Kidney epithelial cell (primary cell): ENCODE measurements at regions not wholly inside any gene's neighbourhood (a gene's known extent, or its start where the extent isn't known, plus 50 kb on each side); places are given as distances from the start of the nearest gene placed in this dataset.
"Not testable (repeated sequence)": the region's sequence is repeated elsewhere in the genome, so short reads cannot be mapped to it uniquely, and the experiment has no call there.

Source experiments
- DNase-seq: peaks from one replicate; pipeline ENCODE4 v3.0.0-alpha.2; 2010; ENCODE audit warnings: low read depth
- H3K27me3 ChIP-seq: 2 replicates; pipeline ENCODE4 v1.6.0; 2011; ENCODE audit warnings: low read length; ENCODE audit not compliant: control insufficient read depth, insufficient read depth
- H3K36me3 ChIP-seq: 2 replicates; pipeline ENCODE4 v1.5.1; 2011; ENCODE audit warnings: low read length; ENCODE audit not compliant: control insufficient read depth, insufficient read depth
- H3K4me3 ChIP-seq: 2 replicates; pipeline ENCODE4 v1.5.1; 2011; ENCODE audit warnings: low read depth, mild to moderate bottlenecking, control low read depth, low read length
- TF ChIP-seq, protein P1 (sequence below): IDR thresholded peaks from 2 replicates; pipeline ENCODE4 v1.5.1; 2011; ENCODE audit warnings: mild to moderate bottlenecking, moderate library complexity, low read length, control low read depth, inconsistent platforms; ENCODE audit not compliant: insufficient read depth, poor library complexity, severe bottlenecking

DNA sequence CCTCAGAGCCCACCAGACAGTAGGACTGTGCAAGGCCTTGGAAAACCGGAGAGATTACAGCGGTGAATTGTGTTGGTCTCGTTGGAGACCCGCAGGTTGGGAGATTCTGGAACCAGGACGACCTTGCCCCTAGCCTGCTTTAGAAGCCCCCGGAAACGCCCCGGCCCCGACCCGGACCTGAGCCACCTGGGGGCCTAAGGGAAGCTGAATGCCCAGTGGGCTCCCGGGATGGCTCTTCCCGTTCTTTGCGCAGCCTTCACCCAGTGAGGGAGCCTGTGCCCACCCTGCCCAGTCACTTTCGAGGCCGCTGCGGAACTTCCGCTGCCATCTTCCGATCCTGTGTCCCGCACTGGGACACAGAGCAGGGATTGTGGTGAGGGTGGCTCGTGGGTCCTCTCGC, 254.4 kb downstream of the FAM72C start:
- DNase-seq: no peak
- peaks cover 7% of the 10 kb centered on the region for H3K27me3 ChIP-seq
- no peak overlapping the region for H3K4me3 ChIP-seq
- H3K36me3 ChIP-seq: no peaks in the 10 kb centered on the region
- TF ChIP-seq, protein P1, sequence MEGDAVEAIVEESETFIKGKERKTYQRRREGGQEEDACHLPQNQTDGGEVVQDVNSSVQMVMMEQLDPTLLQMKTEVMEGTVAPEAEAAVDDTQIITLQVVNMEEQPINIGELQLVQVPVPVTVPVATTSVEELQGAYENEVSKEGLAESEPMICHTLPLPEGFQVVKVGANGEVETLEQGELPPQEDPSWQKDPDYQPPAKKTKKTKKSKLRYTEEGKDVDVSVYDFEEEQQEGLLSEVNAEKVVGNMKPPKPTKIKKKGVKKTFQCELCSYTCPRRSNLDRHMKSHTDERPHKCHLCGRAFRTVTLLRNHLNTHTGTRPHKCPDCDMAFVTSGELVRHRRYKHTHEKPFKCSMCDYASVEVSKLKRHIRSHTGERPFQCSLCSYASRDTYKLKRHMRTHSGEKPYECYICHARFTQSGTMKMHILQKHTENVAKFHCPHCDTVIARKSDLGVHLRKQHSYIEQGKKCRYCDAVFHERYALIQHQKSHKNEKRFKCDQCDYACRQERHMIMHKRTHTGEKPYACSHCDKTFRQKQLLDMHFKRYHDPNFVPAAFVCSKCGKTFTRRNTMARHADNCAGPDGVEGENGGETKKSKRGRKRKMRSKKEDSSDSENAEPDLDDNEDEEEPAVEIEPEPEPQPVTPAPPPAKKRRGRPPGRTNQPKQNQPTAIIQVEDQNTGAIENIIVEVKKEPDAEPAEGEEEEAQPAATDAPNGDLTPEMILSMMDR: no peak

DNA sequence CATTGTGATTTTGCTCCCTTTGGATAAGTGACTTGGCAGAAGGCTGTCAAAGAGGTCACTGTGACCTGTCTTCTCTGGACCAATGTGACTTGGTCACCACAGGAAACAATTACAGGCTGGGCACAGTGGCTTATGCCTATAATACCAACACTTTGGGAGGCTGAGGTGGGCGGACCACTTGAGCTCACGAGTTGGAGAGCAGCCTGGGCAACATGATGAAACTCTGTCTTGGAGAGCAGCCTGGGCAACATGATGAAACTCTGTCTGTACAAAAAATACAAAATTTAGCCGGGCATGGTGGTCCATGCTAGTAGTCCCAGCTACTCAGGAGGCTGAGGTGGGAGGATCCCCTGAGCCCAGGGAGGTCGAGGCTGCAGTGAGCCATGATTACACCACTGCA, 256.9 kb downstream of the FAM72C start:
- H3K4me3 ChIP-seq, DNase-seq, H3K27me3 ChIP-seq, H3K36me3 ChIP-seq: not testable (repeated sequence)

DNA sequence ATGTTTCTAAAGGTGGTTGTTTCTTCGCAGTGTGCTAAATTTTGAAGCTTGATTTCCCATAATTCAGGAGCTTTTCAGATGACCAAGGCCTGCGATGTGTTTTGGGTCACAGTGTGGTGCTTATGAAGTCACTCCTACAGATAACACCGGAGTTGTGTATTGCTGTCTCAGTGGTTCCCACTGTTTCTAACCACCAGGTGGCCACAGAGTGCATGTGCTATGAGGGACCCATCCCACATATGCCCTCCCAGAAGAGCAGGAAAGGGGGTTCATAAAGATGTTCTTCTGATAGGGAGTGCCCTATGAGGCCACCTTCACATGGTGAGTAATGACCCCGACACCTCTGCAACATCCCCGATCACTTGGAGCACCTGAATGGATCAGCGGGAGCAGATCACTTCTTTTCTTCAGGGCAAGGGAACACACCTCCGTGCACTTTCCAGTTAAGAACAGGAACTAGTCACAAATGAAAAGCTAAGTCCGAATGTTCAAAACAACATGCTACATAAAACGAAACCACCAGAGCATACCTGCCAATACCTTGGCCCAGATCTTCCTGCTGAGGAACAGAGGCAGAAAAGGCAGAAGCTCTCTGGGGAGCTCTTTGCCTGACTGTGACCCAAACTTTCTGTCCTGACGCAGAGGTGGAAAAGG, 262.1 kb downstream of the FAM72C start:
- not testable (repeated sequence) for DNase-seq, H3K4me3 ChIP-seq, H3K36me3 ChIP-seq, H3K27me3 ChIP-seq
- TF ChIP-seq, protein P1: peak; percentile 19

DNA sequence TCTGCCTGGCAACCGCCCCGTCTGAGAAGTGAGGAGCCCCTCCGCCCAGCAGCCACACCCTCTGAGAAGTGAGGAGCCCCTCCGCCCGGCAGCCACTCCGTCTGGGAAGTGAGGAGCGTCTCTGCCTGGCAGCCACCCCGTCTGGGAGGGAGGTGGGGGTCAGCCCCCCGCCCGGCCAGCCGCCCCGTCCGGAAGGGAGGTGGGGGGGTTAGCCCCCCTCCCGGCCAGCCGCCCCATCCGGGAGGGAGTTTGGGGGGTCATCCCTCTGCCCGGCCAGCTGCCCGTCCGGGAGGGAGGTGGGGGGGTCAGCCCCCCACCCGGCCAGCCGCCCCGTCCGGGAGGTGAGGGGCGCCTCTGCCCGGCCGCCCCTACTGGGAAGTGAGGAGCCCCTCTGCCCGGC, 269.0 kb downstream of the FAM72C start:
- DNase-seq, H3K4me3 ChIP-seq, H3K36me3 ChIP-seq: not testable (repeated sequence)

DNA sequence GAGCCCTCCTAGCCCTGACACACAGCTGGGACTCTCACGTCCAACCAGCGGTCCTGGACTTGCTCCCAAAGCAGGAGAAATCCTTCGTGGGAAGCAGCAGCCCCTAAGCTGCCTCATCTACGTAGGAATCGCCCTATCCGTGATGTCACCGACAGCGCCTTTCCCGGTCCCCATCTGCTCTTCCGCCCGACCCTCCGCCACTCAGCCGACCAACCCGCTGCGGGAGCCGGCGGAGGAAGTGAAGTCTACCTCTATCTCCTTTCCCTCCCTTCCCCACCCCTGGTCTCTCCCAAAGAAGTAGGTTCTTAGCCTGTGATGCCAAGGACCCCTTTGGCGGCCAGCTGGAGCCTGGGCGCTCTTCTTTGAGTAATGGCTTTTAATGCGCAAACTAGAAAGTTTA, 272.1 kb downstream of the FAM72C start:
- Histone ChIP-seq H3K27me3 (peaks cover 18% of the 10 kb centered on the region), H3K36me3 (no peaks in the 10 kb centered on the region), H3K4me3 (no peak overlapping the region)
- TF ChIP-seq, protein P1: no peak
- no peak for DNase-seq

More for the DNA sequence above, 269.0 kb downstream of the FAM72C start:
- peaks cover 18% of the 10 kb centered on the region for H3K27me3 ChIP-seq

DNA sequence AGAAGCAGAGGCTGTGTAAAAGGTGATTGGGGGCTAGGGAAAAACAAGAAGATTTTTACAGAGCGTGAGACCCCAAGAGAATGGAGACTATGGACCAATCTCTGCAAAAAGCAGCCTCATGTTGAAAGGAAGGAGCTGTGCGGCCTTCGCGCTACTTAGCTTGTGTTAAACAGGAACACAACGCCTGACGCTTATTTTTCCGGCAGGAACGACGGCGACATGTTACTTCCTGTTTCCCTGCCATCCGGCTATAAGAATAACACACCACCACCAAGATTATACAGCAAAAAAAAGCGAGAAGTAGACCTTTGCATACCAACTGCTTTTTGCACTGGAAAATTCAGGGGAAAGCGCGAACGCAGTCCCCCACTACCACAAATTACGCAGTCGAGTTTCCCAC, 272.7 kb downstream of the FAM72C start:
- Histone ChIP-seq H3K36me3 (no peaks in the 10 kb centered on the region), H3K27me3 (peaks cover 18% of the 10 kb centered on the region), H3K4me3 (no peak overlapping the region)
- no peak for DNase-seq
- TF ChIP-seq, protein P1: no peak

DNA sequence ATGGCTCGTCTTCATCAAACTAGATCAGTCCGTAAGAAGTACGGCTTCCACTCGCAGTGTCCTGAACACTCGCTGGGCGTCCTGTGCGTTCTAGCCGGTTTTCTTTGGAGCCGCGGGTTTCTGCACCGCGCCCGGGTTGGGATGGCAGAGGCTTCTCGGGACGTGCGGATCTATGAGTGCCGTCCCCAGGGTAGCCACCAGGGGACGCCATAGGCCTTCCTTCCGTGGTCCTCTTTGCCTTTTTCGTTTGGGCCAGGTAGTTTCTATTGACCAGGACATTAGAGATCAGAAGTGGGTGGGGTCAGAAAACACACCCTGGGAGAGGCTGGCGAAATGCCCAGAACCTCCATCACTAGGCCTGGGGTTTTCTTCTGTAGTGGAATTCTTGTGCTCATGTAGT, 273.8 kb downstream of the FAM72C start:
- H3K27me3 ChIP-seq: peaks cover 18% of the 10 kb centered on the region
- TF ChIP-seq, protein P1: peak; percentile 54
- DNase-seq: no peak
- no peak overlapping the region for H3K4me3 ChIP-seq
- H3K36me3 ChIP-seq: no peaks in the 10 kb centered on the region
